Neural cell (in vitro differentiated cells): ENCODE measurements at regions not wholly inside any gene's neighbourhood (a gene's known extent, or its start where the extent isn't known, plus 50 kb on each side); places are given as distances from the start of the nearest gene placed in this dataset.

Source experiments
- EZH2 ChIP-seq: fragments of 200-600, 300-800 bp; shearing (Covaris generic), sonication (generic); IDR thresholded peaks from 2 replicates; pipeline ENCODE4 v1.6.1; 2014; ENCODE audit warnings: antibody characterized with exemption, low read length, borderline replicate concordance, mild to moderate bottlenecking; ENCODE audit not compliant: insufficient read depth, poor library complexity, severe bottlenecking
- SMC3 ChIP-seq: fragments of 450-650 bp; conservative IDR thresholded peaks from 2 replicates; pipeline ENCODE4 v1.6.1; 2014; ENCODE audit warnings: antibody characterized with exemption, mild to moderate bottlenecking, moderate library complexity; ENCODE audit not compliant: poor library complexity
- TF ChIP-seq, protein P1 (sequence below): fragments of 450-650 bp; IDR thresholded peaks from 2 replicates; pipeline ENCODE4 v1.5.1; 2014; ENCODE audit warnings: antibody characterized with exemption, mild to moderate bottlenecking, moderate library complexity; ENCODE audit not compliant: poor library complexity, severe bottlenecking

DNA sequence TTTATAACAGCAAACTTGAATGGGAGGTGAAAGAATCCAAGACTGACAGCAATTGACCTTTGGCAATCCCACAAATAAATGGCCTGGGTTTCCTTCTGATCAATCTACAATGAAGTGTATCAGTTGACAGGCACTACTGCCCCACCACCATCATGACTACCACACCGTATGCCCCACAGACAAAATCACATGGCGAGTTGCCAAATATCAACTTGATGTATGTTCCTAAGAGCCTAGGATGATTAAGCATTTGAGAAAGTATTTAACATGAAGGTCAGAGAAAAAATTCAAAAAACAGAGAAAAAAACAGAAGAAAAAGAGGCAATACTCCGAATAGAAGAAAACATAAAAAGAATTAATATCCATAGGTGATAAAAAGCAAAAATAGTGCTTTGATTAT, 215.9 kb upstream of the STAC start:
- TF ChIP-seq, protein P1, sequence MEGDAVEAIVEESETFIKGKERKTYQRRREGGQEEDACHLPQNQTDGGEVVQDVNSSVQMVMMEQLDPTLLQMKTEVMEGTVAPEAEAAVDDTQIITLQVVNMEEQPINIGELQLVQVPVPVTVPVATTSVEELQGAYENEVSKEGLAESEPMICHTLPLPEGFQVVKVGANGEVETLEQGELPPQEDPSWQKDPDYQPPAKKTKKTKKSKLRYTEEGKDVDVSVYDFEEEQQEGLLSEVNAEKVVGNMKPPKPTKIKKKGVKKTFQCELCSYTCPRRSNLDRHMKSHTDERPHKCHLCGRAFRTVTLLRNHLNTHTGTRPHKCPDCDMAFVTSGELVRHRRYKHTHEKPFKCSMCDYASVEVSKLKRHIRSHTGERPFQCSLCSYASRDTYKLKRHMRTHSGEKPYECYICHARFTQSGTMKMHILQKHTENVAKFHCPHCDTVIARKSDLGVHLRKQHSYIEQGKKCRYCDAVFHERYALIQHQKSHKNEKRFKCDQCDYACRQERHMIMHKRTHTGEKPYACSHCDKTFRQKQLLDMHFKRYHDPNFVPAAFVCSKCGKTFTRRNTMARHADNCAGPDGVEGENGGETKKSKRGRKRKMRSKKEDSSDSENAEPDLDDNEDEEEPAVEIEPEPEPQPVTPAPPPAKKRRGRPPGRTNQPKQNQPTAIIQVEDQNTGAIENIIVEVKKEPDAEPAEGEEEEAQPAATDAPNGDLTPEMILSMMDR = no peak
- TF ChIP-seq SMC3 = no peak
- TF ChIP-seq EZH2 = no peak
